GM18505 (cell line): ENCODE measurements at regions not wholly inside any gene's neighbourhood (a gene's known extent, or its start where the extent isn't known, plus 50 kb on each side); places are given as distances from the start of the nearest gene placed in this dataset.
"Not testable (repeated sequence)": the region's sequence is repeated elsewhere in the genome, so short reads cannot be mapped to it uniquely, and the experiment has no call there.

ENCODE experiments used
- ATAC-seq: cut with Tn5 transposase; IDR thresholded peaks from one replicate; pipeline ENCODE4 v1.9.1; 2021; ENCODE audit not compliant: unreplicated experiment
- POLR2A ChIP-seq: IDR thresholded peaks from 4 replicates; pipeline ENCODE4 v1.6.1; 2011; ENCODE audit warnings: borderline replicate concordance; ENCODE audit not compliant: insufficient read depth, insufficient read length; ENCODE audit errors: extremely low read depth

DNA sequence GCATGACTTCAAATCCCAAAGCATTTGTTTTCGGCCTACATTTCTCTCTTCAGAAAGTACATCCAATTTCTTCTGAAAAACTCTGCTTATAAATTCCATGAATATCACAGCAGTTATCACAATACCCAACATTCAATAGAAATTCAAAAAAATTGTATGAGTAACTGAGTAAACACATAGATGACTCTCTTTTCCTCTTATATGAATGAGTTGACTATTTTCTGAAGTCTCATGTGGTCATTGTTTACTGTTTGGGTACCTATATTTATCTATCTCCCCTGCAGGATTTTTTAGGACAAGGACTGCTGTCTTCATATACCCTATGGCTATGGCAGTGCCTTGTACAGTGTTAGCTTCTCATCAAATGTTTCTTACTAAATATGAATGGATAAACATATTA lies 157.1 kb downstream of the HTR1A start:
- no peak for TF ChIP-seq POLR2A
- no peak for ATAC-seq

DNA sequence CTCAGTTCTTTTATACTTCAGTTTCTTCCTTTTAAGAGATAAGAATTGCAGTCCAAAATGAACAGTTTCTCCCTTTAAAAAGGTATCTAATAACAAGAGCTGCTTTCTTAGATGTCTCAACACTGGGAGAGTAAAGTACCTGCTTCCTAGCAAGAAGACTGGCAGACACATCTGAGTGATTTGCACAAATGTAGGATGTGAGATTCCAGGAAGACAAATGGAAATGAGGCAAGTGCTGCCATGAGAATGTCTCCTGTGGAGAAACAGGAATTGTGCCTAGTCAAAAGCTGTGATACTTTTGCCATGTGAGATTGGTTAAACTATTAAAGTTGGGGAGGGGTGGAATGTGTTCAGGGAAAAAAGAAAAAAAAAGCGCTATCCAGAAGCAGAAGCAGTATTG lies 159.1 kb downstream of the HTR1A start:
- TF ChIP-seq POLR2A = no peak
- no peak for ATAC-seq

DNA sequence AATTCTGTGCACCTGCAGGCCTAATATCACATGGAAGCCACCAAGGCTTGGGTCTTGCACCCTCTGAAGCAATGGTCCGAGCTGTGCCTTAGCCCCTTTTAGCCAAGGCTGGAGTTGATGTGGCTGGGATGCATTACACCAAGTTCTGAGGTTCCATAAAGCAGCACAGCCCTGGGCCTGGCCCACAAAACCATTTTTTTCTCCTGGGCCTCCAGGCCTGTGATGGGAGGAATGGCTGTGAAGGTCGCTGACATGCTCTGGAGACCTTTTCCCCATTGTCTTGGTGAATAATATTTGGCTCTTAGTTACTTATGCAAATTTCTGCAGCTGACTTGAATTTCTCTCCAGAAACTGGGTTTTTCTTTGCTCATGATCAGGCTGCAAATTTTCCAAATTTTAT lies 167.3 kb downstream of the HTR1A start:
- ATAC-seq = no peak
- TF ChIP-seq POLR2A = no peak

DNA sequence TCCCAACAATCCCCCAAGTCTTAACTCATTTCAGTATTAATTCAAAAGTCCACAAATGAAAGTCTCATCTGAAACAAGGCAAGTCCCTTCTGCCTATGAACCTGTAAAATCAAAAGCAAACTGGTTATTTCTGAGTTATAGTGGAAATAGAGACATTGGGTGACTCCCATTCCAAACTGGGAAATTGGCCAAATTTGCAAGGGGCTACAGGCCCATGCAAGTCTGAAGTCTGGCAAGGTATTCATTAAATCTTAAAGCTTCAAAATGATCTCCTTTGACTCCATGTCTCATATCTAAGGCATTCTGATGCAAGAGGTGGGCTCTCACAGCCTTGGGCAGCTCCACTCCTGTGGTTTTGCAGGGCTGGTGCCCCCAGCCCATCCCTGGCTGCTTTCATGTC lies 167.9 kb downstream of the HTR1A start:
- no peak for TF ChIP-seq POLR2A
- no peak for ATAC-seq

DNA sequence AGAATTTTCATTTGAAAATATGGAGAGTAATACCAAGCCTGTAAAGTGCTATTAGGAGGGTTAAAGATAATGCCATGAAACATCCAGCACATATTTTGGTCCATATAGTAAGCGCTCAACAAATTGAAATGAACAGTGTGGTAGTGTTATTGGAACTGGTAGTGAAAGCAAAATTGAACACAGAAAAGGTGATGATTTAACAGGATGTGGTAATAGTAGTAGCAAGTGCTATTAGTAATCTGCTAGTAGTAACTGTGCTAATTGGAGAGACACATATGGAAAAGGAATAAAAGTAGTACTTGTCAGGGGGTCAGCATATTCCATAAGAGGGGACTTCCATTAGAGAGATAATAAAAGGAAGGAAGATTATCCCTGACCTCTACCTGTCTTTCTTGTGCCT lies 187.3 kb downstream of the HTR1A start:
- no peak for TF ChIP-seq POLR2A
- ATAC-seq = no peak

DNA sequence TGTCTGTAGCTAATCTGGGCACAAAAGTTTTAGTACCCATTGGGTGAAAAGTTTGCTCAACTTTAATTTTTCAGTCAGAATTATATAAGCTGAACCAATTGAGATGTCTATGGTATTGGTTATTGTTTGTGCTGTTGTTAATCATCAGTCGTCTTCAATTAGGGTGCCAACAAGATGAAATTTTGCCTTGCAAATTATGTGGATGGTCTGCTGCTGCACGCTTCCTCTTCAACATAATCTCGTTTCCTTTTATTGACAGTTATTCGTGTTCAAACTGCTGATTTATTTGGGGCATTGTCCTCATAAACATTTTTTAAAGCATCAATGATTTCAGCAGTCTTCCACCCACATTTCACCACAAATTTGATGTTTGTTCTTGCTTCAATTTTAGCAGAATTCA lies 194.0 kb downstream of the HTR1A start:
- no peak for TF ChIP-seq POLR2A
- ATAC-seq = no peak

DNA sequence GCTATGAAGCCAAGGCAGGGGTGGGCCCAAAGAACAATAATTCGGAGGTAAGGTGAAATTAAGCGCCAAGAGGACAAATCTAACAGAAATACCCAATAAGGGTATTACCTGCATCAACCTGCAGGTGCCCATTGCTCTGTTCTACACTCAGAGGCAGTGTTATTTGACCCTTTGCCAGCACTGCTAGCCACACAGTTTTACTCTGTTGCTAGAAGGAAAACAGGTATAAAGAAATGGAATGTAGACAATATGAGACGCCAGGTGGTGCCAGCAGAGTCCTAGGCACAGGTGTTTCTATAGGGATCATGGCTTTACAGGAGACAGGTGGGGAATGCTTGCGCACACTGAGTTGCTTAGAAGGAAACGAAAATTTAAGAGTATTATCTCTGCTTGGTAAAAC lies 201.3 kb downstream of the HTR1A start:
- TF ChIP-seq POLR2A = no peak
- ATAC-seq = no peak

DNA sequence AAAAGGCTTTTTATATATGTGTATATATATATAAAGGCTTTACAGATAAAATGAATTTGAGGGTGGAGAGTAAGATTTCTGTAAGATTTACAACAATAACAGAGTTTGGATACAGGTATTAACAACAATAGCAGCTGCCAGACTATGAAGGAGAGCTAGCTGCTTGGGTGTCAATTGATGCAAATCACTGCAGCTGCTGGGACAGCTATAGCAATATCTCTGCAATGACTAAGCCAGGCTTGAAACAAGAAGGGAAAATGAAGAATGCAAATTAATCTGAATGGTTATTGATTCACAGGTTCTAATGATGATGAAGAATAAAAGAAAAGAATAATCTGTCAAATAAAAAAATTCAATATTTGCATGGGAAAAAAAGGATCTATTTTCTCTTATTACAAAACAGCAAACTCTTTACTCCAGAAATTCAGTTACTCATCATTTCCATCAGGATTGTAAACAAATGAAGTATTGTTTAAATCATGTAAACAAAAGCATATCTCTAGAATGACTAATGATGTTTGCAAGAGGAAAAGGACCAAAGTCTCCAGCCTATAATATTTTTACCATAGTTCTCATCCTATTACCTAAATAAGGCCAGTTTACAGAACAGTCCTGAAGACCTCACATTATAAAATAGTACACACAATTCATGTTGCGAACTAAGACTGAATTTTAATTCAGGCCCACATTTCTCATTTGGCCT lies 219.0 kb downstream of the HTR1A start:
- ATAC-seq = no peak
- no peak for TF ChIP-seq POLR2A

DNA sequence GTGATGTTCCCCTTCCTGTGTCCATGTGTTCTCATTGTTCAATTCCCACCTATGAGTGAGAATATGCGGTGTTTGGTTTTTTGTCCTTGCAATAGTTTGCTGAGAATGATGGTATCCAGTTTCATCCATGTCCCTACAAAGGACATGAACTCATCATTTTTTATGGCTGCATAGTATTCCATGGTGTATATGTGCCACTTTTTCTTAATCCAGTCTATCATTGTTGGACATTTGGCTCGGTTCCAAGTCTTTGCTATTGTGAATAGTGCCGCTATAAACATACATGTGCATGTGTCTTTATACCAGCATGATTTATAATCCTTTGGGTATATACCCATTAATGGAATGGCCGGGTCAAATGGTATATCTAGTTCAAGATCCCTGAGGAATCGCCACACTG lies 229.4 kb downstream of the HTR1A start:
- ATAC-seq = not testable (repeated sequence)

DNA sequence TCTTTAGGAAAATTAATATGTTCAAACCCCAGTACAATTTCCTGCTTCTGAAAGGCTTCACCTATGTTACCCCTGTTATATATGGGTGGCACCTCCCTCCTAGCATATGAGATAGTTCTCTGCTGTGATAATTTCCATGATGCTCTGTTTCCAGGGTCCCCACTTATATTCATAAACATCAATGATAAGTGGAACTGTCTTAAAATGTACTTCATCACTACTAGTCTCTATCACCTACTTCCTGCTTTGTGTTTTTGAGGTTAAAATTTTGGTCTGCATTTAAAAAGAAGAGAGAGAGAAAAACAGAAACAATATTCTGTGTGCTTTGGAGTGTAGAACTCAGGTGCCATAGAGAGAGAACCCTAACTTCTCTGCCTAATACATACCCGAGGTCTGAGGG lies 234.7 kb downstream of the HTR1A start:
- no peak for ATAC-seq
- no peak for TF ChIP-seq POLR2A

DNA sequence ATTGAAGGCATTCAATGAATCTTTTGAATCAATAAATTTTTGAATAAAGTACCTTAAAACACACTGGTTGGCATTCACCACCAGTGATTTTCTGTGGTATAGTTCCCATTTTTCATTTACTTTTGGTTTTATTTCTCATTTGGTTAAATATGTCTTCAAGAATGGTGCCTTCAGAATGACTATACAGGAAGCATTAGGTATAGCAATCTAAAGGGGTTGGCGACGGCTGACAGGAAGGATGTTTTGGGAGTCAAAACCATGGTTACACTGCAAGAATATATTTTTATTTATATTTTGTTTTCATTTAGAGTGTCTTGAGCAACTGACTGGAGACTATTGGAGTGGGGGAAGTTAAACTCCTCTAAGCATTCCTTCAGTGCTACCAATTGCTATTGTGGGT lies 235.7 kb downstream of the HTR1A start:
- no peak for TF ChIP-seq POLR2A
- ATAC-seq = no peak

DNA sequence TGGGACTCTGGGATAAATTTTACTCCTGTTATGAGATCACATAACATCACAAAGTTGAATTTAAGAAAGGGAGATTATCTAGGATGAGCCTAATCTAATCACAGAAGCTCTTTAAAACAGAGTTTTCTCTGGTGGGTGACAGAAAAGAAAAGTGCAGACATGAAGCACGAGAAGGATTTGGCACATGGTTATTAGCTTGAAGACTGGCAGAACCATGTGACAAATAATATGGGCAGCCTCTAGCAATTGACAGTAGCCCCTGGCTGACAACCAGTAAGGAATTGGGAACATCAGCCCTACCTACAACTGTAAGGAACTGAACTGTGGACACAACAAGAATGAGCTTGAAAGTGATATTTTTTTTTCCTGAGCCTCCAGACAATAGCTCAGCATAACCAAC lies 243.1 kb downstream of the HTR1A start:
- no peak for ATAC-seq

DNA sequence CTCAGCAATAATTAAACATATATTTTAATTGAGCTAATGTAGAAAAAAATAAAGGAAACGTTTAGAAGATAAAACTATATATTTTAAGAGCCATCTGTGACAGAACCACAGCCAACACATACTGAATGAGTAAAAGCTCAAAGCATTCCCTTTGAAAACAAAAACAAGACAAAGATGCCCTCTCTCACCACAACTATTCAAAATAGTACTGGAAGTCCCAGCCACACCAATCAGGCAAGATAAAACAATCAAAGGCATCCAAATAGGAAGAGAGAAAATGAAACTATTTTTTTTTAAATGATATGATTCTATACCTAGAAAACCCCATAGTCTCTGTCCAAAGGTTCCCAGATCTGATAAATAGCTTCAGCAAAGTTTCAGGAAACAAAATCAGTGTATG lies 262.0 kb downstream of the HTR1A start:
- TF ChIP-seq POLR2A = no peak

More for the DNA sequence above, 243.1 kb downstream of the HTR1A start:
- no peak for TF ChIP-seq POLR2A

DNA sequence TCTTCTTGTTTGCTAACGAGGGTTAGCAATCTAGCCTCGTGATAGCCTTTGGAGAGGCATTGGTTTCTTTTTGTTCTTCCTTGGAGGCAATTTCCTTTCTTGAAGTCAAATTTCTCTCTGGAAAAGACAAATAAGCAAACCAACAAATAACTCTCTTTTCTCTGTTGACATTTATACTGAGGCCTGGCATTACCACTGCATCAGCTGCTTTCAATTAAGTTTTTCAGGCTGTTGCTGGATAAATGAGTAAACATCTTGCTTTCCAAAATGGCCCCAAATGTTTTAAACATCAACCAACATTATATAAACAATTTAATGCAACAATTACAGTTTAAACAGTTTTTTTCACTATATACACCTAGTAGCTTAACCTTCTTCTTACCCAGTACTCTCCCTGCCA lies 264.4 kb downstream of the HTR1A start:
- TF ChIP-seq POLR2A = no peak
- ATAC-seq = no peak

More for the DNA sequence above, 262.0 kb downstream of the HTR1A start:
- no peak for ATAC-seq

DNA sequence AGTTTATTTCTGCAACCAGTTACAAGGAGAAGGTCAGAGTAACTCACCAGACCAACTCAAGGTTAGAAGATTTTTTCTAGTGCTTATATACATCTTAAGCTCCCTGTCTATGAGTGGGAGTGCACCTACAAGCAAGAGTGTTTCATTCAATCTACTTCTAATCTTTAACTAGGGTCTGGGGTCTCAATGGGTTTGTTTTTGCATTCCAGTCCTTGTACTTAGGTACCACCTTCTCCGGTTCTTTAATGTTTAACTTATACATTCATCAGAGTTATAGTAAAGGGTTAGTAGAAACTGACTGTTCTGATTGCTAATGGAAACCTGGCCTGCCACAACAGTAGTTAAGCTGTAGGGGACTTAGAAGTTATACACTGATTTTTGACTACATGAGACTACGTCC lies 271.7 kb downstream of the HTR1A start:
- no peak for TF ChIP-seq POLR2A
- ATAC-seq = no peak
